Body of pancreas (tissue), 4 donors: ENCODE measurements at regions not wholly inside any gene's neighbourhood (a gene's known extent, or its start where the extent isn't known, plus 50 kb on each side); places are given as distances from the start of the nearest gene placed in this dataset.

Source experiments
- CTCF ChIP-seq, 7 experiments: fragments of 450-650 bp in 4 of 7; fragments of 200-600 bp in 3 of 7; sonication (generic) in 3 of 7; IDR thresholded peaks; one replicate each; pipeline ENCODE4 v1.5.1; 2016 to 2019; ENCODE audit warnings: antibody characterized with exemption in 7 of 7
- POLR2A ChIP-seq, 3 donors: fragments of 450-650 bp; IDR thresholded peaks; one replicate each; pipeline ENCODE4 v1.6.1; 2016; ENCODE audit warnings: antibody characterized with exemption in 3 of 3, mild to moderate bottlenecking in 2 of 3

DNA sequence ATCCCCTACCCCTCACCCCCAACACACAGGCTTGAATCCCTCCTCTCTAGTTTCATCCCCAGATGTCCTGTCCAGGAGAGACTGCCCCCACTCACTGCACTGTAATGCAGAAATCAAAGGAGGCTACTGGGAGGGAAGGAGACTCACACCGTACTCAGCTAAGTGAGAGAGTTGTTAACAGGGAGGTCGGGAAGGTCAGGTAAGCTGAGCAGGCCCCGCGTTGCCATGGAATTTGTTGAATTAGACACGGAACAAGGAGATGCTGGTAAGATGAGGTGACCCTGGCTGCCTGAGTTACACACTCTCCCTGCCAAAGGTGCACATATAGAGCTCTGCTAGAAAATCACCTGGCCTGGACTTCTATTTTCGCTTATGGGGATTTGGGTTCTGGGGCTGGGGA, 197.9 kb downstream of the NXPE2 start:
- TF ChIP-seq CTCF (IDR thresholded peaks at IDR 0.05): no peak
- no peak for TF ChIP-seq POLR2A (IDR thresholded peaks at IDR 0.05)
